HCT116 (cell line): ENCODE measurements at regions not wholly inside any gene's neighbourhood (a gene's known extent, or its start where the extent isn't known, plus 50 kb on each side); places are given as distances from the start of the nearest gene placed in this dataset.

ENCODE experiments used
- CTCF ChIP-seq, 3 experiments: fragments of 200-600 bp in 1 of 3; sonication (generic) in 1 of 3; IDR thresholded peaks in 2 of 3; conservative IDR thresholded peaks in 1 of 3; 2 replicates each; pipeline ENCODE4 v1.5.1; 2012 to 2017; ENCODE audit warnings: low read depth in 2 of 3, low read length in 2 of 3, antibody characterized with exemption in 1 of 3, borderline replicate concordance in 1 of 3, control low read depth in 1 of 3, mild to moderate bottlenecking in 1 of 3, mixed read lengths in 1 of 3, mixed run types in 1 of 3, moderate library complexity in 1 of 3; ENCODE audit not compliant: insufficient read depth in 1 of 3
- EGR1 ChIP-seq: IDR thresholded peaks from 2 replicates; pipeline ENCODE4 v1.6.1; 2012; ENCODE audit warnings: low read depth
- ZFX ChIP-seq: fragments of 450-650 bp; IDR thresholded peaks from 2 replicates; pipeline ENCODE4 v1.6.1; 2017

- TF ChIP-seq CTCF (IDR thresholded peaks at IDR 0.05 in 2 of 3, conservative IDR thresholded peaks at IDR 0.05 in 1 of 3; ENCODE audit: borderline replicate concordance in 1 of 3, insufficient read depth in 1 of 3, low read depth in 2 of 3, low read length in 2 of 3) = no peak
- no peak for TF ChIP-seq EGR1
- no peak for TF ChIP-seq ZFX
These were observed 63.9 kb downstream of the RPL22L1 start for GRCh38 chr3:170806141-170806540.
